Stimulated activated CD4-positive, alpha-beta T cell treated with anti-CD3 and anti-CD28 coated beads, Interleukin-2, amount 100 ng/mL, for 24 hours (primary cell): ENCODE measurements at regions not wholly inside any gene's neighbourhood (a gene's known extent, or its start where the extent isn't known, plus 50 kb on each side); places are given as distances from the start of the nearest gene placed in this dataset.
"Not testable (repeated sequence)": the region's sequence is repeated elsewhere in the genome, so short reads cannot be mapped to it uniquely, and the experiment has no call there.

Source experiments
- DNase-seq, 2 donors: peaks; one replicate each; pipeline ENCODE4 v3.0.0-alpha.2; 2020

DNA sequence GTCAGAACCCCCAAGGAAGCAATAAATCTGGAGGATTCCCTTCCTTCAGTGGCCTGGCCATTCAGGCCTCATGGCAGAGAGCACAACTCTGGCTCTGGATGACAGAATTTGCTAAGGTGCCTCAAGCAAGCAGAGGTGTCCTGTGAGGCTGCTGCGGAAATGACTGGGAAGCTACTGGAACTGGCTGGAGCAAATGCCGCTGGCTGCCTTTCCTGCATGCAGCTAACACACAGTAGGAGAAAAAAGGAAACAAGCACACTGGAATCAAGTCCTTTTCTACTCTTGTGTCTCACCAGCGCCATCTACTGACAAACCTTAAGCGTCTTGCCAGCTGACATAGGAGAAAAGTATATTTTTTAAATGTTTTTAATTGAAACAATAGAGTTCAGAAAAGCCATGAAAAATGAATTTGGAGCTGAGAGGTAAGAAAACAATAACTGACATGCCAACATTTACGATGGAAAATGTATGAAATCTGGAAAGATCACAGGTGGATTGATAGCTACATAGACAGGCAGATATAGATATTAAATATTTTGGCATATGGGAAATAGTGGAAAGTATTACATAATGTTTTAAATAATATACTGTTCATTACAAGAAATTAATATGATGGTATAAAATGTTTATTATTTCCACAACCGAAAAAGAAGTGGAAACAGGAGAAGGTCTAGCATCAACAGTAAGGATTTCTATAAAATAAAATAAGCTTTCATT, 951.6 kb downstream of the ANKRD7 start:
- DNase-seq: peak in 1 of 2 donors; percentile 6

DNA sequence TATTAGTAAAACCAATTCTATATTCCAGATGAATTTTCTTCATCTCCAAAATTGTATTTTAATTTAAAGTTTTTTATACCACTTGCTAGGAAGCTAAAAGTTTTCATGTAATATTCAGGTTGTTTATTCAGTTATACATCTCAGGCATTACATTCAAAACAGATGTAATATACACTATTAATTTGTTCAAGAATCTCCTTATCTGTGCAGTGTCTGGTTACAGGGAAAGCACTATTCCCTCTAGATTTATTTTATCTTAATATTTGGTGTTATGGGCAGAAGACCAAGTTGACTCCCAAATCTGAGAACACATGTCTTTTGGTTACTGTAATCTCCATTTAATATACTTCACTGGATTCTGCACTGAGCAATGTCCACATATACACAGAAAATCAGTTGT, 953.4 kb downstream of the ANKRD7 start:
- no peak for DNase-seq

DNA sequence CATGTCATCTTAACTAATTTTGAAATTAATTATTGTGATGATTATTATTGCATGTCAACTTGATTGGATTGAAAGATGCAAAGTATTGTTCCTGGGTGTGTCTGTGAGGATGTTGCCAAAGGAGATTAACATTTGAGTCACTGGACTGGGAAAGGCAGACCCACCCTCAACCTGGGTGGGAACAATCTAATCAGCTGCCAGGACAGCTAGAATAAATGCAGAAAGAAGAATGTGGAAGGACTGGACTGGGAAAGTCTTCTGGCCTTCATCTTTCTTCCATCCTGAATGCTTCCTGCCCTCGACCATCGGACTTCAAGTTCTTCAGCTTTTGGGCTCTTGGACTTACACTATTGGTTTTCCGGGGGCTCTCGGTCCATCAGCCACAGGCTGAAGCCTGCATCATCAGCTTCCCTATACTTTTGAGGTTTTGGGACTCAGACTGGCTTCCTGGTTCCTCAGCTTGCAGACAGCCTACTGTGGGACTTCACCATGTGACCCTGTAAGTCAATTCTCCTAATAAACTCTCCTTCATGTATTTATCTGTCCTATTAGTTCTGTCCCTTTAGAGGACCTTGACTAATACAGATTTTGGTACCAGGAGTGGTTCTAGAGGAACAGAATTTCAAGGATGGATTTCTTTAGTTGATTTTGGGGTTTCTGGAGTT, 959.8 kb downstream of the ANKRD7 start:
- no peak for DNase-seq

DNA sequence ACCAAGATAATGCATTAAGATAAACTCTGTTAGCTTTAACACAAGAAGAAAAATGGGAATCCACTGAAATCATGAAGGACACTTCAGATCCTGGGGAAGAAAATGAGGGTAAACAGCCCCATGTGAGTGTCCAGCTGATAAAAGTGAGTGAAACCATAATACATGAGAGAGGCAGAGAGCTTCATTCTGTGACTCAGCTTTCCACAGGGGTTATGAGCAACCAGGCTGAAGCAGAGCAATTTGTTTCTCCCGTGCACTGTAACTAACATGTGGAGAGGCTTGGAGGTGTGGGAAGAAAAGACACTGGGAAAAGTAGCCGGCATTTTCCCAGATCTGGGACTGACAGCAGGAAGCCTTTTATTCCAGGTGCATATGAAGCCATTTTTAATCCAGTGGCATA, 971.7 kb downstream of the ANKRD7 start:
- no peak for DNase-seq

DNA sequence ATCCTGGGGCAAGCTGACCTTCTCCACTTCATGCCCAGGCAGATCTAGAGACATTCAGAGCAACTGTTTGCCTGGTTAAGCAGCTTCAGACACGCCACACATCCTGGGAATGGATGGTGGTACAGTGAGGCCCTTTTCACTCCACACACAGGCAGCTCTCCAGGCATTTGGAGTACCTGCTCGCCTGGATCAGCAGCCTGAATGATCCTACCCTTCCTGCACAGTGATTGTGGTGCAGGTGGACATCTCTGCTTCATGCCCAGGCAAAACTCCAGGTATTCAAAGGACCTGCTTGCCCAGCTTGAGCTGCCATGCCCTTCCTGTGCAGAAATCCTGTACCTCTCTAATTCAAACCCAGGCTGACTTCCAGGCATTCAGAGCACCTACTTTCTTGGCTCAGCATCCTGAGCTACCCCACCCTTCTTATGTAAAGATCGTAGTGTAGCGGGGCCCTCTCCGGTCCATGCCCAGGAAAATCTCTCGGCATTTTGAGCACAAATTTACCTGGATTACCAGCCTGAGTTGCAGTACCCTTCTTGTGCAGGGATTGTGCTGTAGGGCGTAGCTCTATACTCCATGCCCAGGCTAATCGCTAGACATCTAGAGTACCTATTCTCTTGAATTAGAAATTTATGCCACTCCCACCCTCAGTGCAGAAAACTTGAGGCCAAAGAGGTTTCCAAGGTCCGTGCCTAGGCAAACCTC, 972.8 kb downstream of the ANKRD7 start:
- no peak for DNase-seq

DNA sequence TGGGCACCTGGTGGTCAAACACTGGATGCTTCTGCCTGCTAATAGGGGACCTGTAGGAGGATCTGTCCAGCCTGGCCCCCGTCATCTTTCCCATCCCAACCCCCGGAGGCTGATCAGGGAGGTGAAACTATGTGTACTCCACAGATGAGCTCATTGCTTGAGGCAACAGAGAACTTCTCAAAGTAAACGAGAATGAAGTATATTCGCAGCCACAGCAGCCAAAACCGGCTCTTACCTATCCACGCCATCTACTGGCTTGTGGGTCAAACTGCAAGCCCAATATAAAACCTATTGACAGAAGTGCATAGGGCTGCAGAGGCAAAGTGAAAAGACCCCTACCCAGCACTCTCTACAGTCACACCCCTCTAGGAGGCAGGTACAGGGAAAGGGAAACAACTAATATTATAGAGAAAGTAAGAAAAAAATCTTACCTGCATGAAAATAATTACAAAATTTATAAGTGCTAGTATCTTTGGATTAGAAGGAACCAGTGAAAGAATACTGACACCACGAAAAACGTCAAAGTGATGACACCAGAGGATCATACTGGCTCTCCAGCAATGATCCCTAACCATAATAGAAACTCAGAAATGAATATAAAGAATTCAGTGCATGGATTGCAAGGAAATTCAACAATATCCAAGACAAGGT, 973.5 kb downstream of the ANKRD7 start:
- DNase-seq: no peak

DNA sequence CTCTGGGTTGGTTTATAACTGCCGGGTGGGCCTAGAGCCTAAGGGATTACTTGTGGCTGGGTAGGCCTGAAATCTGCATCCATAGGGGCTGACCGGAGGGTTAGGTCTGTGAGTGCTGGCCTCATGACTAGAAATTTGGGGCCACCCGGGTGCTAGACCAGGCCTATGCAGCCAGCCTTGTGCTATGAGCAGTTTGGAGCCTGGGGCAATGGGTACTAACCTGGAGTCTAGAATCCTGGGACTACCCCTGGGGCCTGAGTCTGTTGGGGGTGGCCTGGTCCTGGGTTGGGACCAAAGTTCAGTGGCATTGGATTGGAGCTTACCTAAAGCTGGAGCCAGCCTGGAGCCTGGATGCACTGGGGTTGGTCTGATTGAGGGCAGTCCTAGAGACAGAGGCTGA, 995.2 kb downstream of the ANKRD7 start:
- DNase-seq: no peak

DNA sequence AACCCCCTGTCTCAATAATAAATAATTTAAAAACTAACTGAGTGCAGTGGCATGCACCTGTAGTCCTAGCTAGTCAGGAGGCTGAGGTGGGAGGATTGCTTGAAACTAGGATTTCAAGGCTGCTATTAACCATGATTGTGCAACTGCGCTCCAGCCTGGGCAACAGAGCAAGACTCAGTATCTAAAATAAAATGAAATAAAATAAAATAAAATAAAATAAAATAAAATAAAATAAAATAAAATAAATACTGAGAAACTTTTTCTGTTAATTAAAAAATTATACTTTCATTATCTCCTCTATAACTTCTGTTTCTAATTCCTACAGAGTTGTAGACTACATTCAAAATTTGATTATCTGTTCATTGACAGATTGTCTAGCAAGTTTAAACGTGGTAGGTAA, 999.4 kb downstream of the ANKRD7 start:
- DNase-seq: no peak

DNA sequence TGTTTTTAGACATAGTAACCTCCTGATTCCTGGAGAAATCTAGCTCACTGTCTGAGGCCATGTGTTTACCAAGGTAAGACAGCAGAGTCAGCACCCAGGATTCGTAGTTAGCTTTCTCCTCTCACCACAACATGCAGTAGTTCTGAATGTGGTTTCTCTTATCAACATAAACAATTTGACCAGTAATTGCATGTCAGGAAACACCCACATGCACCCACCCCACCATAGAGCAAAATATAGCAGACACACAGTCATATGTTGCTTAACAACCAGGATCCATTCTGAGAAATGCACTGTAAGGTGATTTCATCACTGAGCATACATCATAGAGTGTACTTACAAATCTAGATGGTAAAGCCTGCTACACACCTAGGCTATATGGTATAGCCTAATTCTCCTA, 1004.0 kb downstream of the ANKRD7 start:
- no peak for DNase-seq

DNA sequence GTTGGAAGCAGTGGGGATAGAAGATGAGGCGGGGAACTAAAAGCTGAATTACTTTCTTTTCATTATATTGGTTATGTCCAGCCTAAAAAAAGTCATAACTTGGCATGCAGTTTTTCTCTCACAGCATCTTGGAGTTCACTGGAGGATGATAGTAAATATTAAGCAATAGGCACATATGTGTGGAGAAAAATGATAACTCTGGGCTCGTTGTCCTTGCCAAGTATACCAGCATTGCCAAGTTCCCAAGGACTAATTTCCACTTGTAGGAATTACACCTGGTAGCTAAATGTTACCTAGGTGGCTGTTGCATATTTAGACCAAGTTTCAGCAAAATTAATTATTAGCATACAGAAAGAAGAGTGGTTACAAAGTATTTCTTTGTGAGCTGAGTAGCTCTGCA, 1007.6 kb downstream of the ANKRD7 start:
- DNase-seq: no peak

DNA sequence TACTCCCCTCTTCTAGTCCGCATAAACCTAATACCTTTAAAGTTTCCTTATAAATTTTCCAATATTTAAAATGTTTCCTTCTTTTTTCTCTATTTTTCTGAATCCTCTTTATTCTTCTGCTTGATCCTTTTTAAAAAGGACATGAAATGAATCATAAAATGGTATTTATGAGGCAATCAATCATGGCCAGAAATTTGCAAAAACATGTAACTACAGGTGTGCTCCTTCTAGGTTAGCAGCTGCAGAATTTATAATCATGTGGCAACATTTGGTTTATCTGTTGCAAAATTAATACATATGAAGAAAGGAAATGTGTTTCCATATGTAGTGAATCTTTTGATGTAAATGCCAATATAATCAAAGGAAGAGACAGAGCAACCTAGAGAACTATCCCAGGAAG, 1008.5 kb downstream of the ANKRD7 start:
- no peak for DNase-seq

DNA sequence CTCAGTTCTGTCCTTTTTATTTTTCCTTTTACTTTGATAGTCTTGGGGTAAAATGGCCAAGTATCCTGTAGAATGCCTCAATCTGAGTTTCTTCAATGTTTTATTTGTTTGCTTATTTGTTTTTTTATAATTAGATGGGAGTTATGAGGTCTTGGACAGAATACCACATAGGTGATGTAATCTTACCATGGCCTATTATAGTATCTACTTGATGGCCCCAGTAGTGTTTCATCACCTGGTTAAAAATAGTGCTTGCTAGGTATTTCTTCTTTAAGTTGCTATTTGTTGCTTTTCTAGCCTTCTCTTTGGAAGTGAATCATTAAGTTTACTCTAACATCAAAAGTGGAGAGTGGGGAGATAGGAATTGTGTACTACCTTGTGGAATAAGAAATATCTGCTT, 1020.0 kb upstream of the KCND2 start:
- DNase-seq: no peak

DNA sequence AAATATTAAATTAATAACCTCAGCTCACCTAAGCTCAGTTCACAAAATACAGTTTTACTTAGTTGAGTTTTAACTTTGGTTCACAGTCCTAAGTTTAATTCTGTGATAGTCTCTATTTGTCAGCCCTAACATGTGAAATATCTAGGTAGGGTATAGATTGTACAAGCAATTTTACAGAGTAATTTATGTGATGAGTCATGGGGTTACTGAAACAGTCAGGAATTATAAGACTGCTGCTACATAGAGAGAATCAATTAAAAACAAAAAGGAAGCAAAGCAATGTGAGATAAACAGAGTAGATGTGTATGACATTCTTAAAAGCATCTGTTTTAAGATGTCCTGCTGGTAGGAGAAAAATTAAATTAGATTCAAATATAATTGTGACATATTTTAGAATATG, 1018.2 kb upstream of the KCND2 start:
- no peak for DNase-seq

DNA sequence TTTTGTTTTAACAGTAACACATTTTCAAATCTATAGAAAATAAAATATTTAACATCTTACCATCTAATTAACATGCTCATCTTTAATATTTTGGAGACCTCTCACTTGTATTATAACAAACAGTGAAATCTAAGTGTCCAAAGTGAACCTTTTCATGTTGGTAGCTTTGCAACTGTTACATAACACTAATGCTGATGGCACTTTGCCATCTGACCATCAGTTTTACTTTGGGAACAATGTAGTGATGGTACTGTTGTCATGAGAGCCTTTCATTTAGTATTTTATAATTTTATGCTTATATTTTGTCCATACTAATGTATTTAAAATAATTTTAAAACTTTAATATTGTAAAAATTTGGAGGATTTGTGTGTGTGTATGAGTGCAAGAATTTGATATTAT, 1017.0 kb upstream of the KCND2 start:
- DNase-seq: no peak

DNA sequence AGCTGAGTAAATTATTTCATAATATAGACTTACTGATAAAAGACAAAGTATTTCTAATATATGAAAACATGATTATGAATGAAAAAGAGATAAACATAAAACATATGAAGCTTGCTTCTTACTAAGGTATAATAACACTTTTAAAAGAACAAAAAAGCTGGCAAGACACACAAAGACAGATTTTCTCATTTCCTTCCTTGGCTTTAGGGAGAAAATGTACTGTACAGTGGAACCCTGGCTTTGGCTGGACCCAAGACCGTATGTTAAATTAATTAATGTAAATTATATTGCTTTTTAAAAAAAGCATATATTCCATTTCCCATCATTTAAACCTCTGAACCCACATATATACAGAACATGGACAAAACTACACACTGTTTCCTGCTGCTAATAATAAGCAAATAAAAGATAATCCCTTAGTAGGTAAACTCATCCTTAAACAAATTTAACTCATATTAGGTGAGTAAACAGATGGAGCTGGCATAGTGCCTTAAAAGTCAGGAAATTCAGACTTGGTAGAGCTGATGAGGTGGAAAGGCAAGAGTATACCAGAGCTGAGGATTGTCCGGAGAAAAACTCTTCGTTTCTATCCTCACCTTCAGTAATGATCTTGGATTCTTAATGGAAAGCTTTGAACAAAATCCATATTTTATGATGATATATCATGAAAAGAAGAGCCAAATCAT, 1016.4 kb upstream of the KCND2 start:
- no peak for DNase-seq

DNA sequence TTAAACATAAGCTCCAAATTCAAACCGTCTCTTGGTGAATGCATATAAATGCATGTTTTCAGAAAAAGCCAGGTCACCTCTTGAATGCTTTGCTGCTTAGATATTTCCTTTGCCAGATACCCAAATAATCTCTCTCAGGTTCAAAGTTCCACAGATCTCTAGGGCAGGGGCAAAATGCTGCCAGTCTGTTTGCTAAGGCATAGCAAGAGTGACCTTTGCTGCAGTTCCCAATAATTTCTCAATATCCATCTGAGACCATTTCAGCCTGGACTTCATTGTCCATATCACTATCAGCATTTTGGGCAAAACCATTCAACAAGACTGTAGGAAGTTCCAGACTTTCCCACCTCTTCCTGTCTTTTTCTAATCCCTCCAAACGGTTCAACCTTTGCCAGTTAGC, 1006.2 kb upstream of the KCND2 start:
- not testable (repeated sequence) for DNase-seq

DNA sequence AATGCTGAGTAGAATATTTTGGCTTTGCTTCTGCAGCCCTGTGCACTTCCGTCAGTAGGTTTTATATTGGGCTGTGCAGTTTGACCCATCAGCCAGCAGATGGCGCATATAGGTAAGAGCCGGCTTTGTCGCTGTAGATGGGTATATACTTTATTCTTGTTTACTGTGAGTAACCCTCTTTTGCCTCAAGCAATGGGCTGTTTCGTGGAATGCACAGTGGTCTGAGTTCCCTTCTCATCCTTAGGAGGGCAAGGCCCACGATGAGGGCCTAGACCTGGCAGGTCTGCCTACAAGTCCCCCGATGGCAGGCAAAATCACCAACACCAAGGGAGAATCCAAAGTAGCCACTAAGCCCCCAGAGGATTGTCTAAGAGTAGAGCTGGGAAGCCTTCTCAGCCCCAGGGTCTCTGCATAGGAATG, 1002.9 kb upstream of the KCND2 start:
- peak in 1 of 2 donors; percentile 16 for DNase-seq

DNA sequence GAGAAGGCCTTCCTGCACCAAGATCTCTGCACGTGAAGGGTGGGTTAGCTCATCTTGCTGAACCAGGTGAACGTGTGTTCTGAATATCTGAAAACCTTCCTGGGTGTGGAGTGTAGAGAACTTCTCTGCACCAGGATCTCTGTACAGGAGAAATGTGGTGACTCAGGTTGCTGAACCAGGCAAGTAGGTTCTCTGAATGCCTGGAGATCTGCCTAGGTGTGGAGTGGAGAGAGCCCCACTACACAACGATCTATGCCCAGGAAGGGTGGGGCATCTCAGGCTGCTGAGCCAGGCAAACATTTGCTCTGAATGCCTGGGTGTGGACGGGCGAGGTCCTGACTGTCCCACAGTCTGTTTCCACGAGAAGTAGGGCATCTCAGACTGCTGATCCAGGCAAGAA, 1002.3 kb upstream of the KCND2 start:
- DNase-seq: no peak

DNA sequence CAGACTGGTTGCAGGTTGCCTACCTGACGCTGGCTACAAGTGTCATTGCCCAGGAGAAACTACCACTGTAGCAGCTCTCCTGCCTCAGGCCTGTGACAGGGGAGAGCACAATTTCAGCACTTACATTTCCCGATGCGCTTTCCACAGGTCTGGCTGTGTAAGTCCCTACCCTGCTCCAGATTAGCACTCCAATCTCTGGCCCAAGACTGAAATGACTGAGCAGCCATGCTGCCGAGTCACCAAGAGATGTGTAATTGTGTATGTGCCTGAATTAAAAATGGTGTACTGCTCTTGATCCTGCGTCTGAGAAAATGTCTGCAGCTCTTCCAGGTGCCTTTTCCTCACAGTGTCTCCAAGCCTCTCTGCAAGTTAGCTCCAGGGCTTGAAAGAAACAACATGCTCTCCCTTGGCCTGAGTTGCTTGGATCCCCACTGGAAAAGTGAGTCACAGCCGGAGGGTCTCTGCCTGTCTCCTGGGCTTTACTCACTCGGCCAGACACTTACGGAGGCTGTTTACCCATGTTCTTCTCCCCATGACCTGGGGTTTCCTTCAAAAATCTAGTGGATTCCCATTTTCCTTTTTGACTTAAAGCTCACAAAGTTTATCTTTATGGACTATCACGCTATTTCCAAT, 1001.7 kb upstream of the KCND2 start:
- no peak for DNase-seq

DNA sequence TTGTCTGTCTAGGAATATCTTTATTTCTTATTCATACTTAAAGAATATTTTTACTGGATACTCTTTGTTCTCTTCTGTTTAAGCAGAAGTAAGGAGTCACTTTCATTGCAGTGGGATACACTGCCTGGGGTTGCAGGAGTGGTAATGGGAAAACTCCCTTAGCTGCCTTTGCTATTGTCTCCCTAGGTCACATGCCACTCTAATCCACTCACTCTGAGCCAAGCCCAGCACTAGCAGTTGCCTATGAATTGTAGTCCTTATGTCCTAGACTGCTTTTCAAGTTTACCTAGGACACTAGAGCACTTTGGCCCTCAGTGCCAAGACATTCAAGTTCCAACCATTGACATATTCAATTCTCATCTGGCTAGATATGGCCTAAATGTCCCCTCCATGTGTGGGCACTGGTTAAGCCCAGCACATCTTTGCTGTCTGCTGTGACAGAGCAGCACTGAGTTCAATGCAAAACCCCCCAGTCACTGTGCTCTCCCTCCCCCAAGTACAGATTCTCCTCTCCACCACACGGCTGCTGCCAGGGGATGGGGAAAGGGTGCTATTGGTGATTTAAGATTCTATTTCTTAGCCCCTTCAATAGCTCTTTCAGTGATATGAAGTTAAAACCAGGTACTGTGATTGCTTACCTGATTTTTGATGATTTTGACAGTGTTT, 991.7 kb upstream of the KCND2 start:
- no peak for DNase-seq

DNA sequence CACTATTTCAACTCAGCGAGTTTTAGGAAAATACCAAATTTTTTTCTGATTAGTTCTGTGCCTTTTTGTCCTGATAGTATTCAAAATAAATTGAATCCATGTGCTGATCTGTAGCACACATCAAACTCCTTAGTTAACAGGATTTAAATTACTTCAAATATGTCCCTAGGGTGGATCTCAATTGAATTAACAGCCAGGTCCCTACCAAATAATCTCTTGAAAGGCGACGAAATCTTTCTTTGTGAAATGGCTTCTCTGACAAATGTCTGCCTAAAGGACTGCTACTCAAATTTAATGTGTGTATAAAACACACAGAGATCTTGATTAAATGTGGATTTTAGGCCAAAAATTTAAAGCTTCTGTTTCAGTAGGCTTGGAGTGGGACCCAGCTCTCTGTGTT, 989.6 kb upstream of the KCND2 start:
- no peak for DNase-seq

DNA sequence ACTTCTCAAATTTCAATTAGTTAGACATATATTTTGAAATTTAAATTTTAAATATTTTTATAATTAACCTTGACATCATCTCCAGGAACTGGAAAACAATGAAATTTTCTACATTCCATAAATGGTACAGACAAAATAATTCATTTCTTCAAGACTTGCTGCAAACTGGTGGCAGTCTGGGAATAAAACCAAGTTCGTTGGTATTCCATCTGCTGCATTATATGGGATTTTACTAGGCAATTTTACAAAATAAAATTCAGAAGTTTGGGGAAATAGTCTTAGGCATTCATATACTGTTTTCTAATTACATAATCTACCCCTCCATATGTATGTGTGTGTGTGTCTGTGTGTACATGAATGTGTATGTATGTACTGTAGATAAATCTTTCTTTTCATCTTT, 984.6 kb upstream of the KCND2 start:
- no peak for DNase-seq
